ENCODE measurements at regions not wholly inside any gene's neighbourhood (a gene's known extent, or its start where the extent isn't known, plus 50 kb on each side); places are given as distances from the start of the nearest gene placed in this dataset.
"Not testable (repeated sequence)": the region's sequence is repeated elsewhere in the genome, so short reads cannot be mapped to it uniquely, and the experiment has no call there.

DNA sequence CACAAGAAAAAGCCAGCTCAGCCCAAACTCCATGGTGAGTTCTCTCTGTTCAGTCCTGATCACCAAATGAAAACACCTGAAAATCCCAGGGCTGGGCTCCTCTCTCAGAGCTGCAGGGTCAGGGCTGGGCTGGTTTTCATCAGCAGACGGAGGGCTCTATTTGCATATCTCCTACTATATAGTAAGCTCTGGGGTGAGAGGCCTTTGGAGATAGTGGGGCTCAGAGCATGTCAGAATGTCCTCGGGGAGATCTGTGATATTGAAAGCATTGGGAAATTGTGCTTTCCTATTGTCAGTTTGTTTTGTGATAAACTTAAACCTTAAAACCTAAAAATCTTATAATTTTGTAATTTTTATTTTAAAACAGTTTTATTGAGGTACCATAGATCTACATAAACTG lies 742.6 kb downstream of the TMEM121 start:
- Histone ChIP-seq H3K27me3 (peaks cover 16% of the 10 kb centered on the region), H3K36me3 (no peaks in the 10 kb centered on the region), H3K4me1 (no peaks in the 10 kb centered on the region), H3K27ac (no peak overlapping the region), H3K4me3 (no peak overlapping the region), H3K9me3 (no peaks in the 10 kb centered on the region)
- WGBS, result 65% methylated on average over 2 of the region's 2 CpGs
- DNase-seq (ENCODE audit: low spot score in 2 of 2), result no peak
- no peak for TF ChIP-seq POLR2AphosphoS5 (IDR thresholded peaks at IDR 0.05)

DNA sequence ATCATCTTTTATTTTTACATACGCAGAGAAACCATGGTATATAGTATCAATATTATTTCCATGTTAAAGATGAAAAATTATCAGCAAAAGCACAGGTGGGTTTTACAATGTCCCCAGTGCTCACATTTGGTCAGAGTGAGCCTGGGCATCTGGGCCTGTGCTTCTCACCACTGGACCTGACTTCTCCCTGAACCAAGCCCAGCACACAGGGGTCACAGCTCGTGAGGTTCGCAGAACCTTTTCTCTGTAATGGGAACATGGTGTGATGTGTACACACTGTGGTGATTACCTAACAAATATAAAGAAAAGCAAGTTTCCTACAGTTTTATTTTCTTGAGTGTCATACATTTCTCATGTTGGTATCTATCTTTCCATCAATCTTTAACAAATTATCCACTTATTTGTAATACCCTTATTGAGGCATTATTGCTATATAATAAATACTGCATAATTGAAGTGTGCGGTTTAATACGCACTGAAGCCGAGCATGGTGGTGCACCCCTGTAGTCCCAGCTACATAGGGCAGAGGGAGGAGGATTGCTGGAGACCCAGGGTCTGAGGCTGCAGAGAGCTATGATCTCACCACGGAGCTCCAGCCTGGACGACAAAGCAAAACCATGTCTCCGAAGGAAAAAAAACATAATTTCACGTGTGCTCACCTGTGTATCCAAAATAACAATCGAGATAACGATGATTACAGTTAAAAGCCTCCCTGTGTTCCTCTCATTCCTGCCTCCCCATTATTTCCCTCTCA lies 743.2 kb downstream of the TMEM121 start:
- Histone ChIP-seq H3K27ac (no peak overlapping the region), H3K9me3 (no peaks in the 10 kb centered on the region), H3K4me3 (no peak overlapping the region), H3K36me3 (no peaks in the 10 kb centered on the region), H3K4me1 (no peaks in the 10 kb centered on the region), H3K27me3 (peaks cover 16% of the 10 kb centered on the region)
- 69% methylated on average over 12 of the region's 12 CpGs for WGBS
- DNase-seq (ENCODE audit: low spot score in 2 of 2), result no peak
- no peak for TF ChIP-seq EP300 (IDR thresholded peaks at IDR 0.05)
- TF ChIP-seq POLR2AphosphoS5 (IDR thresholded peaks at IDR 0.05), result no peak
- TF ChIP-seq, protein P1, sequence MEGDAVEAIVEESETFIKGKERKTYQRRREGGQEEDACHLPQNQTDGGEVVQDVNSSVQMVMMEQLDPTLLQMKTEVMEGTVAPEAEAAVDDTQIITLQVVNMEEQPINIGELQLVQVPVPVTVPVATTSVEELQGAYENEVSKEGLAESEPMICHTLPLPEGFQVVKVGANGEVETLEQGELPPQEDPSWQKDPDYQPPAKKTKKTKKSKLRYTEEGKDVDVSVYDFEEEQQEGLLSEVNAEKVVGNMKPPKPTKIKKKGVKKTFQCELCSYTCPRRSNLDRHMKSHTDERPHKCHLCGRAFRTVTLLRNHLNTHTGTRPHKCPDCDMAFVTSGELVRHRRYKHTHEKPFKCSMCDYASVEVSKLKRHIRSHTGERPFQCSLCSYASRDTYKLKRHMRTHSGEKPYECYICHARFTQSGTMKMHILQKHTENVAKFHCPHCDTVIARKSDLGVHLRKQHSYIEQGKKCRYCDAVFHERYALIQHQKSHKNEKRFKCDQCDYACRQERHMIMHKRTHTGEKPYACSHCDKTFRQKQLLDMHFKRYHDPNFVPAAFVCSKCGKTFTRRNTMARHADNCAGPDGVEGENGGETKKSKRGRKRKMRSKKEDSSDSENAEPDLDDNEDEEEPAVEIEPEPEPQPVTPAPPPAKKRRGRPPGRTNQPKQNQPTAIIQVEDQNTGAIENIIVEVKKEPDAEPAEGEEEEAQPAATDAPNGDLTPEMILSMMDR (IDR thresholded peaks at IDR 0.05), result no peak
- no peak for TF ChIP-seq POLR2A (IDR thresholded peaks at IDR 0.05)

DNA sequence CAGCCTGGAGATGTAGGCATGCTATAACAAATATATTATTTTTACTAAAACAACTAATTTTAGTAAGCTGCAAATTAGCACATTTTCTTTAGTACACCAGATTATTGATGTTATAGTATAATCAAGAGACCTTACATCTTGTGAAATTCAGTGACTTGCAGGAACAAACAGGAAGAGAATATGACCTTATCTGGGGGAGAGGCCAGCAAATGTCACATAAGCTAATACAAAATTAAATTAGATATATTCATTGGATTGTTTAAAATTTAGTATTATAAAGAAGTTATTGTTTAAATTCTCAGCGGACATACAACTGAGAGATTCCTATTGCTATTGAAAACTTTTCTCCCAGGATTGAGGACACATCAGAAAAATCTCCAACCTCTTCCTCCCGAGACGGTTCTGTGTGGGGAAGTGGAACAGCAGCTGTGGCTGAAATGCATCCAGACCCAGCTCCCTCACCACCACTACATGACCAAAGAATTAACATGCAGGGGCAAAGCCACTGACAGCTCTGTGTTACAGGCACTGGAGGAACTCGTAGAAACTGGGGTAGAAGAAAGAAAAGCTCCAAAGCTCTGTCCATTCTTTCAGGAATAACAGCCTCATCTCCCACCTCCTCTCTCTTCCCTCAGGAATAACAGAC lies 744.2 kb downstream of the TMEM121 start:
- not testable (repeated sequence) for H3K4me1 ChIP-seq; H3K36me3 ChIP-seq; H3K27ac ChIP-seq; DNase-seq (ENCODE audit: low spot score in 2 of 2); H3K4me3 ChIP-seq; H3K9me3 ChIP-seq
- 28% methylated on average over 4 of the region's 4 CpGs for WGBS
- peaks cover 16% of the 10 kb centered on the region for H3K27me3 ChIP-seq

DNA sequence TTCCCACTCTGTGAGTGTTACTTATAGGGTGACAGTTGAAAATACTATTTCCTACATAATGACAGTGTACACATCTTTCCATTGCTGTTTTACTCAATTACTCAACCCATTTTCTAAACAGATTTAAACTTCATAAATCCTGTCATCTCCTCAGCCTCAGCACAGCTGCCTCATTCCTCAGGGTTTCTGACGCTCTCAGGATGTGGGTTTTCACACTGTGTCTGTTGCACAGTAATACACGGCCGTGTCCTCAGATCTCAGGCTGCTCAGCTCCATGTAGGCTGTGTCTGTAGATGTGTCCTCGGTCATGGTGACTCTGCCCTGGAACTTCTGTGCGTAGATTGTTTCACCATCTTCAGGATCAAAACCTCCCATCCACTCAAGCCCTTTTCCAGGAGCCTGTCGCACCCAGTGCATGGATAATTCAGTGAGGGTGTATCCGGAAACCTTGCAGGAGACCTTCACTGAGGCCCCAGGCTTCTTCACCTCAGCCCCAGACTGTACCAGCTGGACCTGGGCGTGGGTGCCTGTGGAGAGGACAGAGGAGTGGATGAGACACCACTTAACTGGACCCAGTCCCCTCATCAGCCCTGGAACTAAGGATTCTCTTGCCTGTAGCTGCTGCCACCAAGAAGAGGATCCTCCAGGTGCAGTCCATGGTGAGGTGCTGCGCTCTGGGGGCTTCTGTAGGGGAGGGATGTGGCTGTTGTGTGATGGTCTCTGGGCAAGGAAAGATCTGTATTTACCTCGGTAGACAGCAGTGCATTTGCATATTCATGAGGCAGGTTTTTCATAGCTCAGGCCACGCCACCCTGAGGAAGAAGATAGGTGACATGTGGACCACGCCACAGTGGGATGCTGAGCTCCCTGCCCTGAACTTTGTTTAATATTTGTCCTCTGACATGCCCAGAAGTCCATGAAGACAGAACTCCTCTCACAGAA lies 750.2 kb downstream of the TMEM121 start:
- WGBS, result 62% methylated on average over 12 of the region's 12 CpGs
- no peaks in the 10 kb centered on the region for H3K4me1 ChIP-seq

DNA sequence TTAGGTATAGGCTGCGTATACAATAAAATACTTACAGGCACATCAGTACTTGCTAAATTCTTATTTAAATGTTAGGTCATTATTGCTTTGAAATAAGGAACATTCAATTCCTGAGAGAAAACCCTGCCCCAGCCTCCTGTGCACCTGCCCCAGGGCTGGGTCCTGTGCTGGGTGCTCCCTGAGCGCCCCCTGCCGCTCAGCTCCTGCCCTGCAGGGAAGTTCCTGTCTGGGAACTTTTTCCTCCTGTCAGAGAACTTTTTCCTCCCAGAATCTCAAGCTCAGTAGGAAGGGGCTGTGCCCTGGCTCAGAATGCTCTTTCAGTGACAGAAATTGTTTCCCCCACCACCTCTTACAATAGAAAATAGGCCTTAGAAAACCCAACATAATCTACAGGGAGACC lies 751.1 kb downstream of the TMEM121 start:
- 34% methylated on average over 3 of the region's 3 CpGs for WGBS
- TF ChIP-seq POLR2AphosphoS5 (IDR thresholded peaks at IDR 0.05), result no peak
- no peak for TF ChIP-seq EP300 (IDR thresholded peaks at IDR 0.05)
- TF ChIP-seq, protein P1 (IDR thresholded peaks at IDR 0.05), result peak in 1 of 2 donors; percentile 31
- TF ChIP-seq POLR2A (IDR thresholded peaks at IDR 0.05), result no peak

More for the DNA sequence above, 750.2 kb downstream of the TMEM121 start:
- Histone ChIP-seq H3K4me3 (no peak overlapping the region), H3K36me3 (no peaks in the 10 kb centered on the region), H3K9me3 (no peaks in the 10 kb centered on the region), H3K27ac (no peak overlapping the region), H3K27me3 (peaks cover 14% of the 10 kb centered on the region)
- DNase-seq (ENCODE audit: low spot score in 2 of 2), result no peak
- TF ChIP-seq, protein P1 (IDR thresholded peaks at IDR 0.05), result no peak
- TF ChIP-seq EP300 (IDR thresholded peaks at IDR 0.05) (no peak), POLR2AphosphoS5 (IDR thresholded peaks at IDR 0.05) (no peak)

DNA sequence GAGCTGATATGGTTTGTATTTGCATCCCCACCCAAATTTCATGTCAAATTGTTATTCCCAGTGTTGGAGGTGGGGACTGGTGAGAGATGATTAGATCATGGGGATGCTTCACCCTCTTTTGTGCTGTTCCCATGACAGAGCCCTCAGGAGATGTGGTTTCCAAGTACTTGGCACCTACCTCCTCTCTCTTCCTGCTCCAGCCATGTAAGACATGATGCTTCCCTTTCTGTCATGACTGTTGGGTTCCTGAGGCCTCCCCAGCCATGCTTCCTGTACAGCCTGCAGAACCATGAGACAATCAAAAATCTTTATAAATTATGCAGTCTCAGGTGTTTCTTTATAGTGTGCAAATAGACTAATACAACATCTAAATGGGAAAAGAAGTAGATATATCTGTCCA lies 754.5 kb downstream of the TMEM121 start:
- no peaks in the 10 kb centered on the region for H3K4me1 ChIP-seq
- H3K9me3 ChIP-seq, result no peaks in the 10 kb centered on the region
- no peak for DNase-seq (ENCODE audit: low spot score in 2 of 2)
- H3K27ac ChIP-seq, result no peak overlapping the region
- H3K36me3 ChIP-seq, result no peaks in the 10 kb centered on the region
- TF ChIP-seq POLR2AphosphoS5 (IDR thresholded peaks at IDR 0.05), result no peak
- no peak for TF ChIP-seq POLR2A (IDR thresholded peaks at IDR 0.05)
- TF ChIP-seq EP300 (IDR thresholded peaks at IDR 0.05), result no peak
- TF ChIP-seq, protein P1 (IDR thresholded peaks at IDR 0.05), result no peak
- H3K4me3 ChIP-seq, result no peak overlapping the region
- peaks cover 14% of the 10 kb centered on the region for H3K27me3 ChIP-seq

More for the DNA sequence above, 751.1 kb downstream of the TMEM121 start:
- Histone ChIP-seq H3K4me3 (no peak overlapping the region), H3K9me3 (no peaks in the 10 kb centered on the region), H3K4me1 (no peaks in the 10 kb centered on the region), H3K27me3 (peaks cover 14% of the 10 kb centered on the region), H3K36me3 (no peaks in the 10 kb centered on the region), H3K27ac (no peak overlapping the region)
- no peak for DNase-seq (ENCODE audit: low spot score in 2 of 2)
